Thoracic aorta (tissue), 2 donors: ENCODE measurements at regions not wholly inside any gene's neighbourhood (a gene's known extent, or its start where the extent isn't known, plus 50 kb on each side); places are given as distances from the start of the nearest gene placed in this dataset.

ENCODE experiments used
- ATAC-seq: fragments of 150-250 bp; one replicate; pipeline ENCODE4 v1.8.0; 2017; ENCODE audit warnings: low read depth; ENCODE audit not compliant: insufficient number of reproducible peaks, low FRiP score
- DNase-seq: peaks from one replicate; pipeline ENCODE4 v3.0.0-alpha.2; 2020; ENCODE audit warnings: low spot score
- H3K27ac ChIP-seq, 2 donors: fragments of 200-600 bp; sonication (generic); 1 replicate in 1 of 2; 2 replicates in 1 of 2; pipeline ENCODE4 v1.5.1; 2016; ENCODE audit warnings: mild to moderate bottlenecking in 2 of 2, moderate library complexity in 2 of 2
- H3K27me3 ChIP-seq: fragments of 200-600 bp; sonication (generic); replicated peaks from 2 replicates; pipeline ENCODE4 v1.6.0; 2016; ENCODE audit warnings: mild to moderate bottlenecking; ENCODE audit not compliant: insufficient read depth
- H3K36me3 ChIP-seq: fragments of 200-600 bp; sonication (generic); one replicate; pipeline ENCODE4 v1.5.1; 2016
- H3K4me1 ChIP-seq, 2 donors: fragments of 200-600 bp; sonication (generic); 1 replicate in 1 of 2; 2 replicates in 1 of 2; pipeline versions ENCODE4 v1.5.1 to v1.6.0; 2016; ENCODE audit warnings: low read depth in 2 of 2, mild to moderate bottlenecking in 1 of 2; ENCODE audit not compliant: control insufficient read depth in 1 of 2
- H3K4me3 ChIP-seq: fragments of 200-600 bp; sonication (generic); 2 replicates; pipeline ENCODE4 v1.5.1; 2016; ENCODE audit warnings: mild to moderate bottlenecking
- H3K9me3 ChIP-seq: fragments of 200-600 bp; sonication (generic); 2 replicates; pipeline ENCODE4 v1.5.1; 2016
- CTCF ChIP-seq: fragments of 200-600 bp; sonication (generic); IDR thresholded peaks from one replicate; pipeline ENCODE4 v1.5.1; 2019; ENCODE audit warnings: antibody characterized with exemption

- no peak for TF ChIP-seq CTCF
- H3K4me1 ChIP-seq: no peaks in the 10 kb centered on the region
- no peaks in the 10 kb centered on the region for H3K36me3 ChIP-seq
- H3K4me3 ChIP-seq: no peak overlapping the region
- no peaks in the 10 kb centered on the region for H3K27me3 ChIP-seq
- H3K27ac ChIP-seq: no peak overlapping the region
- DNase-seq: no peak
- no peak for ATAC-seq
- peaks cover 4% of the 10 kb centered on the region for H3K9me3 ChIP-seq
These were observed 1237.2 kb downstream of the PLA2G4A start for GRCh38 chr1:188065917-188066316.

GRCh38 chr1:188070848-188071247, 1242.1 kb downstream of the PLA2G4A start:
- ATAC-seq (no peak), DNase-seq (no peak)

GRCh38 chr1:188089015-188089414, 1260.3 kb downstream of the PLA2G4A start:
- Histone ChIP-seq H3K9me3 (no peaks in the 10 kb centered on the region), H3K36me3 (no peaks in the 10 kb centered on the region), H3K27ac (no peak overlapping the region), H3K4me1 (no peaks in the 10 kb centered on the region), H3K27me3 (no peaks in the 10 kb centered on the region), H3K4me3 (no peak overlapping the region)
- TF ChIP-seq CTCF: no peak
- DNase-seq (no peak), ATAC-seq (no peak)

More at GRCh38 chr1:188070848-188071247, 1242.1 kb downstream of the PLA2G4A start:
- no peaks in the 10 kb centered on the region for H3K36me3 ChIP-seq
- no peaks in the 10 kb centered on the region for H3K27me3 ChIP-seq
- H3K4me1 ChIP-seq: no peaks in the 10 kb centered on the region
- H3K9me3 ChIP-seq: peaks cover 4% of the 10 kb centered on the region
- H3K27ac ChIP-seq: no peak overlapping the region
- TF ChIP-seq CTCF: no peak
- no peak overlapping the region for H3K4me3 ChIP-seq

GRCh38 chr1:188089461-188089860, 1260.7 kb downstream of the PLA2G4A start:
- Histone ChIP-seq H3K27ac (no peak overlapping the region), H3K4me3 (no peak overlapping the region), H3K4me1 (no peaks in the 10 kb centered on the region), H3K9me3 (no peaks in the 10 kb centered on the region), H3K36me3 (no peaks in the 10 kb centered on the region), H3K27me3 (no peaks in the 10 kb centered on the region)
- no peak for TF ChIP-seq CTCF
- DNase-seq (no peak), ATAC-seq (no peak)

GRCh38 chr1:188096521-188096920, 1267.8 kb downstream of the PLA2G4A start:
- Histone ChIP-seq H3K4me3 (no peak overlapping the region), H3K27ac (no peak overlapping the region), H3K36me3 (no peaks in the 10 kb centered on the region), H3K9me3 (no peaks in the 10 kb centered on the region), H3K27me3 (no peaks in the 10 kb centered on the region), H3K4me1 (no peaks in the 10 kb centered on the region)
- no peak for TF ChIP-seq CTCF
- DNase-seq: no peak
- no peak for ATAC-seq
